ENCODE measurements at regions not wholly inside any gene's neighbourhood (a gene's known extent, or its start where the extent isn't known, plus 50 kb on each side); places are given as distances from the start of the nearest gene placed in this dataset.
"Not testable (repeated sequence)": the region's sequence is repeated elsewhere in the genome, so short reads cannot be mapped to it uniquely, and the experiment has no call there.

DNA sequence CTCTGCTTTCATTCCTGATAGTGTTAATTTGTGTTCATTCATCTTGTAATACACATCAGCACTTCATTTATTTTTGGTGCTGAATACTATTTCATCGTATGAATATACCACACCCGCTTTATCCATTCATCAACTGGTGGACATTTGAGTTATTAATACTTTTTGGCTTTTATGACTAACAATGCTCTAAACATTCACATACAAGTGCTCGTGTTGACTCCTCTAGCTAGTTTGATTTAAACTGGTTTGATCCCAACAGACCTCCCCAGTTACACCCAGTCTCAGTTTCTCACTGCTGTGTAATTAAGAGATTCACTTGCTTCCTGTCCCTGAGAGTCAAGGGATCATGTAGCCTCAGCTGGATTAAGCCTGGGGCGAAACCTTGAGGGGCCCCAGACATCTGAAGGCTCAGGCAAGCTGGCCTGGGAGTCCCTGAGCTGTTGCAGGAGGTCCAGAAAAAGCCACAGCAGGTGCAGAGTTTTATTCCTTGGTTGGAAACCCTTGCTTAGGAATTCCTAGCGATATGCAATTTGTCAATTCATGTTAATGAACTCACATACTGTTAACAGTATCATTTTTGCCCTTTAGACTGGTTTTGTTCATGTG lies 52.8 kb upstream of the CLDN24 start:
- DNase-seq = no peak

DNA sequence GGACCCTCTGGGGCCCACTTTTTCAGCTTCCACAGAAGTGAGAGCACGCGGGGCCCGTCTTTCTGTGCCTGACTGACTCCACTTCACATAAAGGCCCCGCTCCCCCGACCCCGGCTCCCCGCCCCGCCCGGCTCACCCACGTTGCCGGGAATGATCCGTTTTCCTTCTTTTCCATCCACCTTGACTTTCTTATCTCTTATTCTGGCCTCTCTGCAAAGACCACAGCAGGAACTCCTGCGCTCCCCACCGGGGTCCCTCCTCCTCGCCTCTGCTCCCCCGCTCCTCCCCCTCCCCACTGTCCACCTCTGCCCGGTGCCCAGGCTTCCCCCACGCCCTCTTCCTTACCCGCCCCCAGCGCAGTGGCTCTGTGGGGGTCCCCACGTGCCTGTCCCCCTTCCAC lies 54.2 kb upstream of the CLDN24 start:
- no peak for DNase-seq

DNA sequence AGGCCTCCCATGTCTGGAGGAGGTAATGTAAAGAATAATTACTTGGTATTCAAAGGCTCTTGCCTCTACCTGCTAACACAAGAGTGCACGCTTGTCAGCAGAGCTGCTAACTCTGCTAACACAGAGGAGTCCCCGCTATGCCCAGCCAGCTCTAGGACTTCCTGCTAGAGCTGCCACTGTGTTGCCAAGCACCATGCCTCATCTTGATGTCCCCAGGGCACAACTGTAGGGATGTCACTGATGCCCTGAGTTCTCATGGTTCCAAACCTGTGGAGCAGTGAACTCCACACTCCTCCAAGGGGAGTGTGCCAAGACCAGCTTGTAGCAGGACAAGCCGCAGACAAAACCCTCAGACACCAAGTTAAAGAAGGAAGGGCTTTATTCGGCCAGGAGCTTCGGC lies 55.3 kb upstream of the CLDN24 start:
- no peak for DNase-seq

DNA sequence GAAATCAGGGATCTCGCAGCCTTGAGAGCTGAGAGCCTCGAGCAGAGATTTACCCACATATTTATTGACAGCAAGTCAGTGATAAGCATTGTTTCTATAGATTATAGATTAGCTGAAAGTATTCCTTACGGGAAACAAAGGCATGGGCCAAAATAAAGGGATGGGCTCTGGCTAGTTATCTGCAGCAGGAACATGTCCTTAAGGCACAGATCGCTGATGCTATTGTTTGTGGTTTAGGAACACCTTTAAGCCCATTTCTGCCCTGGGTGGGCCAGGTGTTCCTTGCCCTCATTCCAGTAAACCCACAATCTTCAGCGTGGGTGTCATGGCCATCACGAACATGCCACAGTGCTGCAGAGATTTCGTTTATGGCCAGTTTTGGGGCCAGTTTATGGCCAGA lies 56.1 kb upstream of the CLDN24 start:
- not testable (repeated sequence) for DNase-seq

DNA sequence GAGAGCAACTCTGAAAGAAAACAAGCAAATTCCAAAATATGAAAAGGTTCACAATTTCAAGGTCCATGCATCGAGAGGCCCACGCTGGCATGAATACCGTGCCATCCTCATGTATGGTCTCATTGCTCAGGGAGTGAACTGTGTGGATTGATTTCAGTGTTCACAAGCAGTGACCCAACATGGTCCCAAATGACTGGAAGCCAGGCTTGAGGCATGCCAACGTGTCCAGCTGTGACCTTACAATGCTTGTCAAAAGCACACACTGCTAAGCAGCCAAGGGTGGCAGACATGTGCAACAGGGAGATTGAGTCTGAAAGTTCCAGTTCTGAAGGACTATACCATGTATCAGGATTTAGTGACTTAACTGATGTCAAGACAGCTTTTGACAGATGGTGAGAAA lies 58.7 kb upstream of the CLDN24 start:
- DNase-seq = no peak

DNA sequence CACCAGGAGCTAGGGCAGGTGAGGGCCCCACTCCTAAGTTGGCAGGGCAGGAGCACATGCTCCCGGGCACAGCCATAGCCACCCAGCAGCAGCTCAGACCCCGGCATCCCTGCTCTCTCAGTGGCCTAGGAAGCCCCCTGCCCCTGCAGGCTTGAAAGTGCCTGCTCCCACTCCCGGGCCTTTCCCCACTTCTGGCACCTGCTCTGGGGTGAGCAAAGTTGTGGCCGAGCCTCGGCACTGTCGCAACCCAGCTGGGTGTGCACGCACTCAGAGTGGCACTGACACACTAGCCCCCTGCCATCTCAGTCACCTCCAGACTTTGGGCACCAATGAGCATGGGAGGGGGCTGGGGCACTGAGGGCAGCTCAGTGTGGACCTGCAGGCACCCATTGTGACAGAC lies 60.8 kb upstream of the CDKN2AIP start:
- no peak for DNase-seq

DNA sequence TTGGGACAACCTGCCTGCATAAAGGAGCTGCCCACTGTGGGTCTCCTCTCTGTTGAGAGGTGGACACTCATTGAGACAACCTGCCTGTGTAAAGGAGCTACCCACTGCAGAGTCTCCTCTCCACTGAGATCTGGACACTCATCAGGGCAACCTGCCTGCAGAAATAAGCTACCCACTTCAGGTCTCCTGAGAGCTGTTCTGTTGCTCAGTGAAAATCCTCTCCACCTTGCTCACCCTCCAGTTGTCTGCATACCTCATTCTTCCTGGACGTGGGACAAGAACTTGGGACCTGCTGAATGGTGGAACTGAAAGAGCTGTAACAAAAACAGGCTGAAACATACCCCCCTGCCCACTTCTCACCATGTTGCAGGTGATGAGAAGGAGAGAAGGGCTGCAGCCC lies 59.9 kb upstream of the CDKN2AIP start:
- DNase-seq = no peak

DNA sequence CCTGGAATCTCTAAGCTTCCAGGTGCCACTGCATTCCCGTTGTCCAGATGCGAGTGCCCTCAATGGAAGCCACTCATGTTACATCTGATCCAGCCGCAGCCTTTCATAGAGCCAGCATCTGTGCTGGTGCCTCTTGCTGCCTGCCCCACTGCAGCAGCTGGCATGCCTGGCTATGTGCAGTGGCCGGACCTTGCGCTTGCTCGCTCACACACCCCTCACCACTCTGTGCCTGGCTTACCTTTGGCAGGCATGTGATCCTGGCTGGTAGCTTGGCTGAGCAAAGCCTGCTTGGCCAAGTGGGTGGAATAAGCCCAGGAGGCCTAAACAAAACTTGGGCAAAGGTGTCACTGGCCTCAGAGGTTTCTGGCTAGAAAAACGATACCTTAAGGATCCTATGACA lies 59.5 kb upstream of the CDKN2AIP start:
- DNase-seq = no peak

DNA sequence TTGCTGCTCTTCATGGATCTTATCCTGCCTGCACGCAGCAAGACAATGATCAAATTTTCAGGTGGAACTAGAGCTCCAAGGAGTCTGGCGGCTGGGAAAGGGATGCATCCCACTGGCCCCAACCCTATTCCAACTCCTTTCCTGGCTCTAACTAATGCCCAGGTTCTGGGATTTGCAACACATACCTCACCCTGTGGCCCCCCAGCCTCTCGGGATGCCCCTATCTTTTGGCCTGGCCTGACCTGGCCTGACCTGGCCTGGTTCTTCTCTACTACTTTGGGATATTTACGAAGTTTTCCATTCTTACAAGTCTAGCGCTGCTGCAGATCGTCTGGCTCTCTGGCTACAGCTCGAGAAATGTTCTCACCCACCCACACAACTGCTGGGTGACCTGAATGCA lies 56.4 kb upstream of the CDKN2AIP start:
- DNase-seq = no peak

DNA sequence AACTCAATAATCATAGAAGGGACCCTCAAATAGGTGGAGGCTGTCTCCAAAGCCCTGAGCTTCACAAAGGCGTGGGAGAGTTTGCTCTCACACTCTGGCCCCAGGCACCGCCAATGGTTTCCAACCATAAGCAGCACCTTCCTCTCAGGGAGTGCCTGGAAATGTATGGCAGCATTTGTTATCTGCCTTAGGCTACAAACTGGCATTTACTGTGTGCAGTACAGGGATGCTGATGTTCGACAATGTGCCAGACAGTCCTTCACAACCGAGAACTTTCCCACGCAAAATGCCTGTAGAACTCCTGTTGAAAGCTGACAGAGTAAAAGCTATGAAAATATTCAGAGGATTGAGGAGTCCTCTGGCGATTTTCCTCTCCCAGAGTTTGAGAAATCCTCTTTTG lies 55.7 kb upstream of the CDKN2AIP start:
- DNase-seq = no peak

DNA sequence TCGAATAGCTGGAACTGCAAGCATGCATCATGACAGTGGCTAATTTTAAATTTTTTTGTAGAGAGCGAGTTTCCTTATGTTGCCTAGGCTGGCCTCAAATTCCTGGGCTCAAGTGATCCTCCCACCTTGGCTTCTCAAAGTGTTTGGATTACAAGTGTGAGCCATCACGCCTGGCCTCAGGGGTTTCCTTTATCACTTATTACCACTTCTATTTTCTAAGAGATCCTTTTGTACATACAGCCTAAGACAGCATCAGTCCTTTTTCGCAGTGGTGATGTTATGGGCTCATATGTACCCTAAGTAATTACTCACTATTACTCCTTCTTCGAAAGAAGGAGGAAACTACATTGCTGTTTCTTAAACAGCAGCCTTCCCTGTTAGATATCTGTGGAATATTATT lies 54.1 kb upstream of the CDKN2AIP start:
- no peak for DNase-seq

DNA sequence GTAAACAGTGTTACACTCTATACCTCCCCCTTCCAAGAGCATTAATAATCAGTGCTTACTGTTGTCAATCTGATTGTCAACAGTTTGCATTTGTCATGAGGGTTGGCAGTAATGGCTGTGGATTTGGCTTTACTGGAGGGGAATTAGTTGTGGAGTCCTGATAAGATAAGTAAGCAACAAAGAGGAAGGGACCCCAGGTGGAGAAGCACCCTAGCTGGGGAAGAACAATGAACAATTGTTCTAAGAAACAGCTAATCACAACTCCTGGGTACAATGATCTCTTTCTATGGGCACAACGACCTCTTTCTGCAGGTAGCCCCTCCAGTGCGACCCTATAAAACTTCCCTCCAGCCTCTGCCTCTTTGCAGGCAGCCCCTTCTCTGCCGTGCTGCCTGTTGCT lies 53.2 kb upstream of the CDKN2AIP start:
- no peak for DNase-seq

DNA sequence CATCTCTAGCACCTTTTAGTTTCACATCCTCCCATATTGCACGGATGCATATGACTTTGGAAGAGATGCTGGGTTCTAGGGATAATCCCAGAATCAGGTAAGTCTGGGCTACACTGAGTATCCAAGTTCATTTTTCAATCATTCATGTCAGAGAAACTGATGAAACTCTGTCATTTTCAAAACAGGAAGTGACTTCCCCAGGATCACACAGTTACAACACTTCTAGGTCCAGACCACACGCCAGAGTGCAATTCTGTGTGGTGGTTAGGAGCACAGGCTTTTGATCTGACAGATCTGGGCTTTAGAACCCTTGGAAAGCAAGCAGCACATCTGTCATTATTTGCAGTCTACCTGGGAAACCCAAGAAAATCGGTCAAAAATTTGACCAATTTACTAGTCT lies 52.1 kb upstream of the CDKN2AIP start:
- peak; percentile 78 for DNase-seq

DNA sequence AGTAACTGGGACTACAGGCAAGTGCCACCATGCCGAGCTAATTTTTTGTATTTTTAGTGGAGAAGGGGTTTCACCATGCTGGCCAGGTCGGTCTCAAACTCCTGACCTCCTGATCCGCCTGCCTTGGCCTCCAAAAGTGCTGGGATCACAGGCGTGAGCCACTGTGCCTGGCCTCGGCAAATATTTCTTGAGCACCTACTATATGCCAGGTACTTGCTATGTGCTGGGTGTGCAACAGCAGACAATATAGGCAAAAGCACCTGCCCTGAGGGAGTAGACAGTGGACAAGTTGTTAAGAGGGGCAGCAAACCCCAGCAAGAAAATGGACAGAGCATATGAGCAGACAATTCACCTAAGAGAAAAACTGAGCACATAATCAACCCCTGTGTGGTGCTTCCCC lies 51.0 kb upstream of the CDKN2AIP start:
- no peak for DNase-seq

DNA sequence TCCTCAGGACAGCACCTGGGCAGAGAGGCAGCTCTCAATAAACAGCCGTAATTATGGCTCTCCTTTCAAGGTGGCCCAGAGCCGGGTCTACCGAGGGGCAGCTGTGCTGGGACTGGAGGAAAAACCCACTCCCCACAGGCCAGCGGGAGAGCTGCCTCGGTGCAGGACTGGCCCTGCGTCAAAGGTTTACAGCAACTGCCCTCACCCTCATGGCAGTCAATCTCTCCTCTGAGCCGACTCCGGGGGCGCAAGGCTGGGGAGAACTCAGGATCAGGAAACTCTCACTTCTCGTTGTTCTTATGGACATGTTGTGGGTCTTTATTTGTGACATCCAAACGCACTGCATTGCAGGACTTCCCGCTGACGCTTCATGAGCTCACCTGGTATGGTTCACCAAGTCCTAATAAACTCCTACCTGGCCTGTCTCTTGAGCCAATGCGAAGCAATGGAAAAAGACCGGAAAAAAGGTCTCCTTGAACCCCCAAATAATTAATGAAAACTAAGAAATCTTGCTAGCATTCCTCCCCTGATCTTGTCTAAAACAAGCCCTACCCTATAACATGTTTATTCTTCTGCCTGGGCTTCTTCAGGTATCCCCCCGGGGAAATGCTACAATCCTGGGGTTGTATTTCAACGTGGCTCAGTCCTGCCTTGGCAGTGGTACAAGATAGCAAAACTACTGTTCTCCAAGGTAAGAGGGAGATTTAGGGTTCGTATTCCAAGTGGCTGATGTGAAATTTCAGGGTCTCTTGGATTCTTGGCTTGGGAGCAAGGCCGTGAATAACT lies 50.1 kb upstream of the CDKN2AIP start:
- DNase-seq = no peak

All from suppressor macrophage treated with lipopolysaccharide for 4 hours (primary cell).